GM23338 (cell line): ENCODE measurements at regions not wholly inside any gene's neighbourhood (a gene's known extent, or its start where the extent isn't known, plus 50 kb on each side); places are given as distances from the start of the nearest gene placed in this dataset.

ENCODE experiments used
- ATAC-seq: fragments of 200-7000 bp; cut with Tn5 transposase; 3 replicates; pipeline ENCODE4 v1.9.1; 2020
- DNase-seq: peaks from one replicate; pipeline ENCODE4 v3.0.0-alpha.2; 2015; ENCODE audit warnings: low spot score
- H2AFZ ChIP-seq: fragments of 200-600 bp; sonication (generic); 2 replicates; pipeline ENCODE4 v1.8.0; 2016; ENCODE audit warnings: antibody characterized with exemption, mild to moderate bottlenecking, moderate library complexity
- H3F3A ChIP-seq: fragments of 200-600 bp; sonication (generic); replicated peaks from 2 replicates; pipeline ENCODE4 v1.8.0; 2017; ENCODE audit warnings: antibody characterized with exemption, mixed run types, low read depth
- H3K27ac ChIP-seq: fragments of 200-600 bp; sonication (generic); 2 replicates; pipeline ENCODE4 v1.6.1; 2016; ENCODE audit warnings: low read depth
- H3K27me3 ChIP-seq: fragments of 200-600 bp; sonication (generic); 2 replicates; pipeline ENCODE4 v1.8.0; 2016; ENCODE audit warnings: mild to moderate bottlenecking, mixed run types, moderate library complexity; ENCODE audit not compliant: insufficient read depth
- H3K36me3 ChIP-seq: fragments of 200-600 bp; sonication (generic); 2 replicates; pipeline ENCODE4 v1.8.0; 2016; ENCODE audit warnings: mild to moderate bottlenecking; ENCODE audit not compliant: insufficient read depth
- H3K4me1 ChIP-seq: fragments of 200-600 bp; sonication (generic); 2 replicates; pipeline ENCODE4 v1.8.0; 2016; ENCODE audit warnings: mild to moderate bottlenecking, moderate library complexity; ENCODE audit not compliant: insufficient read depth
- H3K4me2 ChIP-seq: fragments of 200-600 bp; sonication (generic); 2 replicates; pipeline ENCODE4 v1.7.1; 2017; ENCODE audit warnings: mixed run types
- H3K4me3 ChIP-seq: fragments of 200-600 bp; sonication (generic); 2 replicates; pipeline ENCODE4 v1.6.1; 2016; ENCODE audit warnings: mixed run types
- H3K79me2 ChIP-seq: fragments of 200-600 bp; sonication (generic); replicated peaks from 2 replicates; pipeline ENCODE4 v1.8.0; 2017; ENCODE audit warnings: mild to moderate bottlenecking; ENCODE audit not compliant: insufficient read depth
- H3K9me2 ChIP-seq: fragments of 200-600 bp; sonication (generic); 2 replicates; pipeline ENCODE4 v1.8.0; 2017; ENCODE audit not compliant: insufficient read depth
- H4K20me1 ChIP-seq: fragments of 200-600 bp; sonication (generic); replicated peaks from 2 replicates; pipeline ENCODE4 v1.8.0; 2017; ENCODE audit warnings: mild to moderate bottlenecking; ENCODE audit not compliant: insufficient read depth
- H3K27ac Mint-ChIP-seq: 2 replicates; pipeline ENCODE4 v1.8.0; 2020; ENCODE audit warnings: inconsistent platforms, mild to moderate bottlenecking, moderate library complexity, mixed read lengths
- H3K27me3 Mint-ChIP-seq: 3 replicates; pipeline ENCODE4 v1.8.0; 2022; ENCODE audit warnings: low read depth, mild to moderate bottlenecking, moderate library complexity, mixed read lengths, inconsistent platforms; ENCODE audit not compliant: insufficient read depth, poor library complexity
- H3K36me3 Mint-ChIP-seq: 3 replicates; pipeline ENCODE4 v1.8.0; 2021; ENCODE audit warnings: low read depth, mild to moderate bottlenecking, inconsistent platforms, moderate library complexity, mixed read lengths
- H3K4me1 Mint-ChIP-seq: 3 replicates; pipeline ENCODE4 v1.8.0; 2020; ENCODE audit warnings: mild to moderate bottlenecking, inconsistent platforms, mixed read lengths
- H3K4me3 Mint-ChIP-seq: 3 replicates; pipeline ENCODE4 v1.8.0; 2021; ENCODE audit warnings: moderate library complexity, mild to moderate bottlenecking, inconsistent platforms, mixed read lengths
- H3K9me3 Mint-ChIP-seq: 3 replicates; pipeline ENCODE4 v1.8.0; 2020; ENCODE audit warnings: moderate library complexity, mild to moderate bottlenecking, inconsistent platforms, mixed read lengths
- CREB1 ChIP-seq: fragments of 250-450 bp; sonication (Bioruptor Pico); IDR thresholded peaks from 2 replicates; pipeline ENCODE4 v1.5.0; 2020; ENCODE audit warnings: low read depth, mild to moderate bottlenecking, moderate library complexity
- EZH2phosphoT487 ChIP-seq: fragments of 200-600 bp; sonication (generic); IDR thresholded peaks from one replicate; pipeline ENCODE4 v1.8.1; 2018; ENCODE audit warnings: antibody characterized with exemption; ENCODE audit not compliant: unreplicated experiment
- JUNB ChIP-seq: IDR thresholded peaks from one replicate; pipeline ENCODE4 v1.6.1; 2016; ENCODE audit warnings: antibody characterized with exemption; ENCODE audit not compliant: unreplicated experiment
- NANOG ChIP-seq: IDR thresholded peaks from 2 replicates; pipeline ENCODE4 v1.6.1; 2016; ENCODE audit warnings: antibody characterized with exemption, borderline replicate concordance
- POLR2AphosphoS5 ChIP-seq: IDR thresholded peaks from 2 replicates; pipeline ENCODE4 v1.6.1; 2016; ENCODE audit warnings: antibody characterized with exemption, low read depth
- STAT1 ChIP-seq: IDR thresholded peaks from one replicate; pipeline ENCODE4 v1.6.1; 2016; ENCODE audit warnings: antibody characterized with exemption; ENCODE audit not compliant: unreplicated experiment
- ZNF114 ChIP-seq: fragments of 250-450 bp; sonication (Bioruptor Pico); IDR thresholded peaks from 2 replicates; pipeline ENCODE4 v1.5.0; 2020; ENCODE audit warnings: mild to moderate bottlenecking, moderate library complexity
- ZNF331 ChIP-seq: fragments of 250-450 bp; sonication (Bioruptor Pico); IDR thresholded peaks from 2 replicates; pipeline ENCODE4 v1.5.0; 2020; ENCODE audit warnings: low read depth, mild to moderate bottlenecking, moderate library complexity
- ZNF462 ChIP-seq: fragments of 250-450 bp; sonication (Bioruptor Pico); IDR thresholded peaks from 2 replicates; pipeline ENCODE4 v1.5.0; 2020; ENCODE audit warnings: mild to moderate bottlenecking, moderate library complexity
- TF ChIP-seq, protein P1 (sequence below), 2 experiments: fragments of 200-600 bp in 1 of 2; sonication (generic) in 1 of 2; conservative IDR thresholded peaks; 2 replicates each; pipeline versions ENCODE4 v1.5.1 to v1.6.1; 2016 to 2017; ENCODE audit warnings: antibody characterized with exemption in 2 of 2, low read depth in 2 of 2, mild to moderate bottlenecking in 2 of 2, moderate library complexity in 1 of 2

DNA sequence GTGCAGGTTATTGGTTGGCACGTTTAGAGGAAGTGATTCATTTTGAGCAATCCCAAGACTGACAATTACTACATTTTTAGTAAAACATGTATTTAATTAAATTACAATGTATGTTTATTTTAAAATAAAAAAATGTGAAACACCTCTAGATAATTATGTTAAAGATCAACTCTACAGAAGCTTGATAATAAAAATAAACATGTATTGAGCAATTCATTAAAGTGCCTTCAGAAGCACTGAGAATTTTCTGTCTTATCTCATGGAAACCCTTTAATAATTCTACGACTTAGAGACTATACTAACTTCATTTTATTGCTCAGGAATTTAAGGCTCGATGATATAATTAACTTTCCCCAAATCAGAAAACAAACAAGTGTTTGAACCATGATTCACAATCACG is 208.0 kb upstream of the BRINP3 start (continued):
- no peak for TF ChIP-seq ZNF462 (CRISPR knock-in tag)
- no peak for TF ChIP-seq ZNF331 (CRISPR knock-in tag)
- TF ChIP-seq NANOG, result no peak
- TF ChIP-seq STAT1, result no peak
- TF ChIP-seq POLR2AphosphoS5, result no peak
- no peak for TF ChIP-seq ZNF114 (CRISPR knock-in tag)
- TF ChIP-seq, protein P1, sequence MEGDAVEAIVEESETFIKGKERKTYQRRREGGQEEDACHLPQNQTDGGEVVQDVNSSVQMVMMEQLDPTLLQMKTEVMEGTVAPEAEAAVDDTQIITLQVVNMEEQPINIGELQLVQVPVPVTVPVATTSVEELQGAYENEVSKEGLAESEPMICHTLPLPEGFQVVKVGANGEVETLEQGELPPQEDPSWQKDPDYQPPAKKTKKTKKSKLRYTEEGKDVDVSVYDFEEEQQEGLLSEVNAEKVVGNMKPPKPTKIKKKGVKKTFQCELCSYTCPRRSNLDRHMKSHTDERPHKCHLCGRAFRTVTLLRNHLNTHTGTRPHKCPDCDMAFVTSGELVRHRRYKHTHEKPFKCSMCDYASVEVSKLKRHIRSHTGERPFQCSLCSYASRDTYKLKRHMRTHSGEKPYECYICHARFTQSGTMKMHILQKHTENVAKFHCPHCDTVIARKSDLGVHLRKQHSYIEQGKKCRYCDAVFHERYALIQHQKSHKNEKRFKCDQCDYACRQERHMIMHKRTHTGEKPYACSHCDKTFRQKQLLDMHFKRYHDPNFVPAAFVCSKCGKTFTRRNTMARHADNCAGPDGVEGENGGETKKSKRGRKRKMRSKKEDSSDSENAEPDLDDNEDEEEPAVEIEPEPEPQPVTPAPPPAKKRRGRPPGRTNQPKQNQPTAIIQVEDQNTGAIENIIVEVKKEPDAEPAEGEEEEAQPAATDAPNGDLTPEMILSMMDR (conservative IDR thresholded peaks at IDR 0.05; ENCODE audit: low read depth in 2 of 2), result no peak
- no peak for TF ChIP-seq CREB1 (CRISPR knock-in tag)
- no peak for TF ChIP-seq EZH2phosphoT487

- DNase-seq (no peak), ATAC-seq (no peak)
- no peaks in the 10 kb centered on the region for H3K36me3 Mint-ChIP-seq
- no peaks in the 10 kb centered on the region for H3K27me3 Mint-ChIP-seq
- no peak overlapping the region for H3K4me3 Mint-ChIP-seq
- Histone ChIP-seq H2AFZ (no peak overlapping the region), H4K20me1 (no peaks in the 10 kb centered on the region), H3K4me3 (no peak overlapping the region), H3K4me1 (no peaks in the 10 kb centered on the region), H3K79me2 (no peaks in the 10 kb centered on the region), H3F3A (no peaks in the 10 kb centered on the region), H3K4me2 (no peak overlapping the region), H3K27me3 (no peaks in the 10 kb centered on the region), H3K9me2 (0 out of 2 replicates have a peak, but pooled peaks cover 5% of the 10 kb centered on the region), H3K36me3 (no peaks in the 10 kb centered on the region), H3K27ac (no peak overlapping the region)
- no peaks in the 10 kb centered on the region for H3K4me1 Mint-ChIP-seq
- no peaks in the 10 kb centered on the region; the same call in 1 of the 3 replicates for H3K9me3 Mint-ChIP-seq
- no peak overlapping the region for H3K27ac Mint-ChIP-seq
- TF ChIP-seq JUNB, result no peak
- TF ChIP-seq NANOG, result no peak
- no peak for TF ChIP-seq POLR2AphosphoS5
Measured at GRCh38 chr1:190688096-190688495, 210.4 kb upstream of the BRINP3 start.
